ENCODE measurements at regions not wholly inside any gene's neighbourhood (a gene's known extent, or its start where the extent isn't known, plus 50 kb on each side); places are given as distances from the start of the nearest gene placed in this dataset.

DNA sequence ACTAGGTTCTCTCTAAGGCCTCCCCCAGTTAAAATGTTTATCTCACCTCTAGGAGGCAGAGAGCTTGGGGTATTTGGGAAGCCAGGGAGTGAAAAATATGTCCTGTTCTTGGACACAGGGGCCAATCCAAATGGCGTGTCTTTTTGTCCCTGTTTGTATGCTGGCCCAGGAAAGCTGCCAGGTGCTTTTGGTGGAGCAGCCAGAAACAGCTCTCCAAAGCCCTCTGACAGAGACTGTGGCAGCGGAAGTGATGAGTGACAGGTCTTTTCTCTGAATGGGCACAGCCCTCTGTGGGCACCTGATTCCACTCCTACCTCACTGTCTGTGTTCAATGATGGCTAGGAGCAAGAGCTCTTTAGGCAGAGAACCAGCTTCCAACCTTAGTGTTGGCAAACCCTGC, 106.4 kb upstream of the KIRREL3 start:
- H3K36me3 ChIP-seq (ENCODE audit: control insufficient read depth, insufficient read depth, low read length) = no peaks in the 10 kb centered on the region
- TF ChIP-seq, protein P1, sequence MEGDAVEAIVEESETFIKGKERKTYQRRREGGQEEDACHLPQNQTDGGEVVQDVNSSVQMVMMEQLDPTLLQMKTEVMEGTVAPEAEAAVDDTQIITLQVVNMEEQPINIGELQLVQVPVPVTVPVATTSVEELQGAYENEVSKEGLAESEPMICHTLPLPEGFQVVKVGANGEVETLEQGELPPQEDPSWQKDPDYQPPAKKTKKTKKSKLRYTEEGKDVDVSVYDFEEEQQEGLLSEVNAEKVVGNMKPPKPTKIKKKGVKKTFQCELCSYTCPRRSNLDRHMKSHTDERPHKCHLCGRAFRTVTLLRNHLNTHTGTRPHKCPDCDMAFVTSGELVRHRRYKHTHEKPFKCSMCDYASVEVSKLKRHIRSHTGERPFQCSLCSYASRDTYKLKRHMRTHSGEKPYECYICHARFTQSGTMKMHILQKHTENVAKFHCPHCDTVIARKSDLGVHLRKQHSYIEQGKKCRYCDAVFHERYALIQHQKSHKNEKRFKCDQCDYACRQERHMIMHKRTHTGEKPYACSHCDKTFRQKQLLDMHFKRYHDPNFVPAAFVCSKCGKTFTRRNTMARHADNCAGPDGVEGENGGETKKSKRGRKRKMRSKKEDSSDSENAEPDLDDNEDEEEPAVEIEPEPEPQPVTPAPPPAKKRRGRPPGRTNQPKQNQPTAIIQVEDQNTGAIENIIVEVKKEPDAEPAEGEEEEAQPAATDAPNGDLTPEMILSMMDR (conservative IDR thresholded peaks at IDR 0.05) = no peak
- H3K4me1 ChIP-seq (ENCODE audit: control insufficient read depth, insufficient read depth, low read length) = peaks cover 29% of the 10 kb centered on the region
- peak overlapping the region; percentile 86 for H3K27ac Mint-ChIP-seq
- no peaks in the 10 kb centered on the region for H3K9me3 Mint-ChIP-seq
- no peak for DNase-seq
- peak overlapping the region; percentile 38 for H3K9ac ChIP-seq (ENCODE audit: extremely low read depth, low read length, poor library complexity, severe bottlenecking)
- no peak overlapping the region for H3K27ac ChIP-seq (ENCODE audit: low read depth, low read length)
- no peaks in the 10 kb centered on the region for H3K9me3 ChIP-seq (ENCODE audit: control insufficient read depth, low read length)
- H3K4me3 Mint-ChIP-seq = no peak overlapping the region
- peaks cover 87% of the 10 kb centered on the region for H3K4me1 Mint-ChIP-seq
- no peaks in the 10 kb centered on the region for H3K27me3 ChIP-seq (ENCODE audit: control insufficient read depth, insufficient read depth, low read length, poor library complexity, severe bottlenecking)
- H3K4me3 ChIP-seq (ENCODE audit: low read length) = no peak overlapping the region
- H3K27me3 Mint-ChIP-seq (ENCODE audit: insufficient read depth) = no peaks in the 10 kb centered on the region
- WGBS, 2 experiments (ENCODE audit: insufficient coverage in 1 of 2, insufficient read length in 1 of 2) = 89 to 93% methylated on average over 2 of the region's 2 CpGs
- no peaks in the 10 kb centered on the region for H3K36me3 Mint-ChIP-seq (ENCODE audit: low read depth)

GRCh38 chr11:127105593-127106541, 105.3 kb upstream of the KIRREL3 start:
- peak; percentile 71 for DNase-seq
- peak overlapping the region; percentile 21 for H3K27ac ChIP-seq (ENCODE audit: low read depth, low read length)
- peak overlapping the region; percentile 38 for H3K9ac ChIP-seq (ENCODE audit: extremely low read depth, low read length, poor library complexity, severe bottlenecking)
- H3K36me3 Mint-ChIP-seq (ENCODE audit: low read depth) = no peaks in the 10 kb centered on the region
- 46 to 49% methylated on average over 11 to 15 of the region's 15 CpGs for whole genome bisulfite sequencing, 2 experiments (ENCODE audit: insufficient coverage in 1 of 2, insufficient read length in 1 of 2)
- peaks cover 29% of the 10 kb centered on the region for H3K4me1 ChIP-seq (ENCODE audit: control insufficient read depth, insufficient read depth, low read length)
- no peaks in the 10 kb centered on the region for H3K27me3 ChIP-seq (ENCODE audit: control insufficient read depth, insufficient read depth, low read length, poor library complexity, severe bottlenecking)
- H3K9me3 ChIP-seq (ENCODE audit: control insufficient read depth, low read length) = no peaks in the 10 kb centered on the region
- H3K27me3 Mint-ChIP-seq (ENCODE audit: insufficient read depth) = no peaks in the 10 kb centered on the region
- H3K9me3 Mint-ChIP-seq = no peaks in the 10 kb centered on the region
- peak overlapping the region; percentile 10 for H3K4me3 Mint-ChIP-seq
- peak overlapping the region; percentile 86 for H3K27ac Mint-ChIP-seq
- TF ChIP-seq, protein P1 (conservative IDR thresholded peaks at IDR 0.05) = no peak
- H3K36me3 ChIP-seq (ENCODE audit: control insufficient read depth, insufficient read depth, low read length) = no peaks in the 10 kb centered on the region
- H3K4me3 ChIP-seq (ENCODE audit: low read length) = peak overlapping the region; percentile 53
- H3K4me1 Mint-ChIP-seq = peaks cover 86% of the 10 kb centered on the region

DNA sequence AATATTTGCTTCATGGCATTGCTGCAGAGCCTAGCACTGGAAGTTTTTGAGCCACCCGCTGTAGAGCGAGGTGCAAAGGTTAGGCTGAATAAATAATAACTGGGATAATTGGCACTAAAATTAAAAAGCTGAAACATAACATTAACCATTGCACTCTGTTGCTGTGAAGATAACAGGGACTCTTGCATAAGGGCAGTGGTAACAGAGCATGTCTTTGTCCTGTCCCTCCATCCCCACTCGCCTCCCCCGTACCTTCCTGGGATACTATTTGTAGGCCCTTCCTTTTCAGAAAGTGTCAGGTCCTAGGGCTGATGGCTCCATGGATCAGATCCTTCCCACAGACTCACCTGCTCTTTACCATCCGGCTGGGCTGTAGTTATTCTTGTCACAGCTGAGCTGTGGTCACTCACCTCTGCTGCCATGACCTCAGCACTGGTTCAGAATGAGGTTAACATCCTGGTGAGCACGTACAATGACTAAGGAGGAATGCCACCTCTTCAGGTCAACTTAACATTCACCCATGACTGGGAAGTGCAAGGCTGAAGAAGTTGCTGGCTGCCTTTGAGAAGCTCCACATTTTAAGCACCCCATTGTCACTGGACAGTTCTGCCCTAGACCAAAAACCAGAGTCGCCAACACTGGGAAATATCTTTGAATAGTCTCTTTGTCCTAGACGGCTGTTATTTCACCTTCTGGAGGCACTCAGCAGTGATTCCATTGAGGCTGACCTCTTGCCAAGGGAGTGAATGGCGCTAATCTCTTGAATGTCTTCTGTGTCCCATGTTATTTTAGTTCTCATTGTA, 103.2 kb upstream of the KIRREL3 start:
- H3K36me3 Mint-ChIP-seq (ENCODE audit: low read depth) = no peaks in the 10 kb centered on the region
- H3K27me3 Mint-ChIP-seq (ENCODE audit: insufficient read depth) = no peaks in the 10 kb centered on the region
- DNase-seq = no peak
- H3K4me3 Mint-ChIP-seq = no peak overlapping the region
- TF ChIP-seq, protein P1 (conservative IDR thresholded peaks at IDR 0.05) = no peak
- H3K27ac Mint-ChIP-seq = peak overlapping the region; percentile 59
- no peaks in the 10 kb centered on the region for H3K9me3 Mint-ChIP-seq
- H3K4me1 Mint-ChIP-seq = peaks cover 72% of the 10 kb centered on the region
- Histone ChIP-seq H3K27ac (ENCODE audit: low read depth, low read length) (no peak overlapping the region), H3K9me3 (ENCODE audit: control insufficient read depth, low read length) (no peaks in the 10 kb centered on the region), H3K27me3 (ENCODE audit: control insufficient read depth, insufficient read depth, low read length, poor library complexity, severe bottlenecking) (no peaks in the 10 kb centered on the region), H3K4me1 (ENCODE audit: control insufficient read depth, insufficient read depth, low read length) (peaks cover 17% of the 10 kb centered on the region), H3K4me3 (ENCODE audit: low read length) (no peak overlapping the region), H3K9ac (ENCODE audit: extremely low read depth, low read length, poor library complexity, severe bottlenecking) (no peak overlapping the region), H3K36me3 (ENCODE audit: control insufficient read depth, insufficient read depth, low read length) (no peaks in the 10 kb centered on the region)
- WGBS, 2 experiments (ENCODE audit: insufficient coverage in 1 of 2, insufficient read length in 1 of 2) = 85 to 91% methylated on average over 4 to 9 of the region's 9 CpGs
